ENCODE measurements at regions not wholly inside any gene's neighbourhood (a gene's known extent, or its start where the extent isn't known, plus 50 kb on each side); places are given as distances from the start of the nearest gene placed in this dataset.
A peak's percentile ranks its signal among the peaks of the same experiment; 100 is the strongest.
"Not testable (repeated sequence)": the region's sequence is repeated elsewhere in the genome, so short reads cannot be mapped to it uniquely, and the experiment has no call there.

DNA sequence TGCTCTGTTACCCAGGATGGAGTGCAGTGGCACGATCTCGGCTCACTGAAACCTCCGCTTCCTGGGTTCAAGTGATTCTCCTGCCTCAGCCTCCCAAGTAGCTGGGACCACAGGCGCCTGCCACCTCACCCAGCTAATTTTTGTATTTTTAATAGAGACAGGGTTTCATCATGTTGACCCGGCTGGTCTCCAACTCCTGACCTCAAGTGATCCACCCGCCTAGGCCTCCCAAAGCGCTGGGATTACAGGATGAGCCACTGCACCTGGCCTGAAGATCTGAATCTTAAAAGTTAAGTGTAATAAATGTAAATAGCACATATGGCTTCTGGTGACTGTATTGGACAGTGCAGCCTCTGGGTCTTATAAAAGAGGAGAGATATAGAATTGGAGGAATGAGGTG is 74.2 kb upstream of the NOX3 start:
- DNase-seq (ENCODE audit: low read depth, low spot score); in situ Hi-C loops (cut with HindIII; ENCODE audit: low pct_unique_long_range_greater_than_20kb, low sequenced_read_pairs): not testable (repeated sequence)

DNA sequence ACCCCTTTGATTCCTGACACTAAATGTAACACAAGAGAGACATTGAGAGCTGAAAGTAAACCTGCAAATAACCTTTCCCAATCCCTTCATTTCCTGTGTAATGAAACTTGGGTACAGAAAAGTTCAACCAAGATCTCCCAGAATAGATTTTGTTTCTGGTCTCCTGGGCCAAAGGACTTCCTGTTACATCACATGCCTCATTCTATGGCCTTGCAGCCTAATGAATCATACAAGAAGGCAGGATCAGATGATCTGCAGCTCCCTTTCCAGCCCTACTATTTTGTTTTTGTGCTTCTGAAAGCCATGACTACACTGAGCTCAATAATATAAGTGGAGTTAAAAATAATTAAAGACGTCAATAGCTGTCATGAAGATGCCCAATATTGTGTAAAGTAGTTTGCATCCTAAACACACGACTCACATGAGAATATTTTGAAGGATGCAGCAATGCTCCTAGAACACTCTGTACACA is 73.4 kb upstream of the NOX3 start:
- in situ Hi-C loops (cut with HindIII; ENCODE audit: low pct_unique_long_range_greater_than_20kb, low sequenced_read_pairs): no loop called here
- peak; percentile 95 for DNase-seq (ENCODE audit: low read depth, low spot score)

DNA sequence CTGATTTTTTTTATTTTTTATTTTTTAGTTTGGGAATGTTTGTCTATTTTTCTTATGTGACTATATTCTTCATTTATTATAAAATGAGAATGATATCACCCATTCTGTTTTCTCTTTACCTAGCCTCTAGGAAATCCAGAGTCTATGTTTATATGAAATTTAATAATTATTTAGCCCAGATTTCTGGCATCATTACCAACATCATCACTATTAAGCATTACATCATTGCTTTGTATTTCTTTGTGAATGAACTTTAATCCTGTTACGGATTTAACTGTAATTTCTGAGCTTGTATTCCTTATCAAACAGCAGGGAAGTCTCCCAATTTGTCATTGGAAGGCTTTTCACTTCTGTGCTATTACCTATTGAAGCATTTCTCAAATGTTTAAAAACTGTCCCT is 72.7 kb upstream of the NOX3 start:
- in situ Hi-C loops (cut with HindIII; ENCODE audit: low pct_unique_long_range_greater_than_20kb, low sequenced_read_pairs): no loop called here
- DNase-seq (ENCODE audit: low read depth, low spot score): no peak

DNA sequence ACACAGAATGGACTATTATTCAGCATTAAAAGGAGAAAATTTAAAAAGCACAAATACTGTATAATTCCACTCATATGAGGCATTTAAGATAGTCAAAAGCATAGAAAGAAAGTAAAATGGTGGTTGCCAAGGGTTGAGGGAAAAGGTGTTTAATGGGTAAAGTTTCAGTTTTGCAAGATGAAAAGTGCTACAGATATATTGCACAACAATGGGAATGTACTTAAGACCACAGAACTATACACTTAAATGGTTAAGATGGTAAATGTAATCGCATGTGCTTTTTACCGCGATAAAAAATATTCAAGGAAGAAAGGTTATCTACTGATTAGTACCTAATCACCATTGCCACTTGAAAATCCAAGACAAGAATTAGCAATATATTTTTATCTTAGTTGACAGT is 71.8 kb upstream of the NOX3 start:
- in situ Hi-C loops (cut with HindIII; ENCODE audit: low pct_unique_long_range_greater_than_20kb, low sequenced_read_pairs): no loop called here
- DNase-seq (ENCODE audit: low read depth, low spot score): no peak

DNA sequence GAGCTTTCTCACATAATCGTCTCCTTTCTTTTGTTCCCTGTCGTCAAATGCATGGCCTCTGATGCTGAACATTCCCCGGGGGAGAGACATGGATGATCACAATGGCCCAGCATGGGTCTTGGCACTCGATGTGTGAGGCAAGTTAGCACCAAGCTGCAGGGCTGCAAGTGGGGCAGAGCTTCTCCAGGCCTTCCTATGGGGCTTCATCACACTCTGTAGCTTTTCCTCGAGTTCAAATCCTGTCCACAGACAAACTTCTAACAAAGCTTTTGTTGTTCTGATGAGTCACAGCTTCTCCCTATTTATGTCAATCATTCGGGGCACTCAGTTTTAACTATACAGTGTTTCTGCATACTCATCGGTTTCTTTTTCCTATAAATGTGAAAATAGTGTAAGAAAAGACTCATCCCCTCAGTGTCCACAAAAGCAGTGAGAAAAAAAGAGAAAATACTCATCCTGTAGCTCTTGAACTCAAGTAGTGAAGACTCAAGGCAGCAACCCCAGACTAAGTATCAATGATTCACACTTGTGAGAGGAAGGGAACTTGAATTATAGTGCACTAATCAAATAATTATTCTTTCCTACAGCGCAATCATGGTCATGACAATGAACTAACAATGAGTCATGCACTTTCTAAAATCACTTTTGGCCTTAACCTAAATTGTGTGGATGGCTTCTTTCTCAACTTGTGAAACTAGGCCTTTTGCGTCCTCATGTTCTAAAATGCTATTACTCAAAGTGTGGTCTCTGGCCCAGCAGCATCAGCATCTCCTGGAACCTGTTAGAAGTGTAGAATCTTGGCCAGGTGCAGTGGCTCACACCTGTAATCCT is 68.4 kb upstream of the NOX3 start:
- in situ Hi-C loops (cut with HindIII; ENCODE audit: low pct_unique_long_range_greater_than_20kb, low sequenced_read_pairs): no loop called here
- peak; percentile 17 for DNase-seq (ENCODE audit: low read depth, low spot score)

- in situ Hi-C loops (cut with HindIII; ENCODE audit: low pct_unique_long_range_greater_than_20kb, low sequenced_read_pairs): no loop called here
- no peak for DNase-seq (ENCODE audit: low read depth, low spot score)
Measured at GRCh38 chr6:155521719-155522118, 66.1 kb upstream of the NOX3 start.

DNA sequence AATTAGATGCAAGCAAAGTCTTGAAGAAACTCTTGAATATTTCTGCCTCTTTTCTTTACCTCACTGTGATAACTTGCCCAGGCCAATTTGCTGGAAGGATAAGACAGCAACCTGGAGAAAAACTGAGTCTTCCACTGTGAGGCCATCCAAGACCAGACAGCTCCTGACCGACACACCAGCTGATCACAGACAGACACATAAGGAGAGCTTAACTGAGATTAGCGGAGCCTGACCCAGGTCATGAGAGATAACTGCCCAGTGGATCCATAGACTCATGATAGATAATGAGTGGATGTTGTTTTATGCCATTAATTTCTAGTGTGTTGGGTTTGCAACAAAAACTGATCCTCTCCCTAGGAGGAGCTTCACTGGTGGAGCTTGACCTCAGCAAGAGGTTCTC is 64.4 kb upstream of the NOX3 start:
- in situ Hi-C loops (cut with HindIII; ENCODE audit: low pct_unique_long_range_greater_than_20kb, low sequenced_read_pairs): no loop called here
- DNase-seq (ENCODE audit: low read depth, low spot score): no peak

DNA sequence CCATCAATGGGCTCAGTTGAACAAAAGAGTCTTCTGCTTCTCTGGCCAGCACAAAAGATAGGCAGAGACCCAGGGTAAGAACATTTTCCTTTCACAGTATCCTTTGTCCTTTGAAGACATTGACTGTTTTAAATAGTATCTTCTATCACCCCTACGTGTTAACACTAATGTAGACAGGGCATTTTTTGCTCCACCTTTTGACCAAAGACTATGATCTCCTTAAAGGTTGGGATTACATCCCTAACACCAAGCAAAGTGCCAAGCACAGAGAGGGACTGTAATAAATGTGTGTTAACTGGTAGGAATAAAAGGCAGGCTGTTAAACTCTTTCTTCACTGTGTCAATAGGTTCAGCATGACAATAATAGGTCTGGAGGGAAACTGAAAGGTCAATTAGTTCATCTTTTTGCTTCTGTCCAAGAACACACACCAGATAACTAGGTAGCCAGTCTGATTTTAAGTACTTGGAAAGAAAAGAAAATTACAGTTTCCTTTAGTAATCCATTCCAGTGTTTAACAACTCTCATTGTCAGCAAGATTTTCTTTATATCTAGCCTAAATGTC is 63.6 kb upstream of the NOX3 start:
- in situ Hi-C loops (cut with HindIII; ENCODE audit: low pct_unique_long_range_greater_than_20kb, low sequenced_read_pairs): no loop called here

DNA sequence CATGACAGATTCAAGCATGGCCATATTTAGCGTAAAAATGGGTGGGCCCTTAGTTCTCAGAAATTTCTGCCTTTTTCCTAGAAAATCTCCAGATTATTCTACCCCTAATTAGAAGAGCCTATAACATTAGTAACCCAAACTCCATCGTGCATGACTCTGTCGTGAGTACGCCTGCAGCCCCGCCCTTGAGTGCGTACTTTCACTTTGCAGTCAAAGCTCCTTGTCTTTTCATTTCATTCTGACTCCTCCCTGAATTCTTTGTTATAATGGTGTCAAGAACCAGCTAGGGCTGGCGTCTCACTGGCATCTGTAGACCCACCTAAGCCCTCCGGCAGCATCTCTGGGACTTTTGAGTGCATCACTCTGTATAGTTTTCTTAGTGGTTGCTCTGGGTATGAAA is 61.7 kb upstream of the NOX3 start:
- DNase-seq (ENCODE audit: low read depth, low spot score): peak; percentile 8
- in situ Hi-C loops (cut with HindIII; ENCODE audit: low pct_unique_long_range_greater_than_20kb, low sequenced_read_pairs): no loop called here

More for the DNA sequence above, 63.6 kb upstream of the NOX3 start:
- DNase-seq (ENCODE audit: low read depth, low spot score): no peak

GRCh38 chr6:155510879-155511278 is 55.2 kb upstream of the NOX3 start:
- DNase-seq (ENCODE audit: low read depth, low spot score): no peak
- in situ Hi-C loops (cut with HindIII; ENCODE audit: low pct_unique_long_range_greater_than_20kb, low sequenced_read_pairs): no loop called here

DNA sequence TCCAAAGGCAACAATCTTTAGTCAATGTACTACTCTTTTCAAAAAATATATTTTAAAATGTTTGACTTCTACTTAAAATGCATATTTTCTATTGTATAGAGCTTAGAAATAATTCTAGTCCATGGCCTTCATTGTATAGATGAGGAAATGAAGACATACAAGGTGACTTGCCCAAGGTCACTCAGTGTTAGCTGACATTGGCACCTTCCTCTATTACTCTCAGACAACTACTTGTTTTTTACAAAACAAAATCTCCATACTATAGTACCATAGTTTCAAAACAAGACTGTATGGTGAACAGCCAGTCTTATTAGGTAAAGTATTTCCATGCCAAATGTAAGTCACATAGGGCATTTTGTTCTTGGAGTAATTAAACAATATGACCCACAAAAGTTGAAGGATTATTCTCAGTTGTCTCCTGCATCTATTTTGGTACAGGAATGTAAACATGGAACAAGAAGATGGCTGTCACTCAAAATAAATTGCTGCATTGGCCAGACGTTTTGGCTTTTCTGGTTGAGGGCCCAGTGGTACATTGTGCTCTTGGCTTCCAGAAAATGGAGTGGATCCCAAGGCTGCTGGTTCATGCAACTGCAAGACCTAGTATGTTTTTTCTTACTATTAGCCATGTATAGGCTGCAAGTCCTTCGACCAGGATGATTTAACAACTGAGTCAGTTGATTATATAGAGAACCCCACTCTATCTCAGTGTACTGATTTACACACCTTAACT is 54.3 kb upstream of the NOX3 start:
- no peak for DNase-seq (ENCODE audit: low read depth, low spot score)
- in situ Hi-C loops (cut with HindIII; ENCODE audit: low pct_unique_long_range_greater_than_20kb, low sequenced_read_pairs): no loop called here

- peak; percentile 39 for DNase-seq (ENCODE audit: low read depth, low spot score)
- in situ Hi-C loops (cut with HindIII; ENCODE audit: low pct_unique_long_range_greater_than_20kb, low sequenced_read_pairs): no loop called here
Measured at GRCh38 chr6:155505608-155505989, 50.0 kb upstream of the NOX3 start.

Small RNA genes in the stretch of these regions (small RNA-seq; reads per million reads assigned to genes)
- gene MIR1202 (0 reads per million in 2 experiments), gene RNU7-152P (0 reads per million in 2 experiments), gene SNORD28B (0.02 to 0.10 reads per million in 2 experiments)
